ENCODE measurements at regions not wholly inside any gene's neighbourhood (a gene's known extent, or its start where the extent isn't known, plus 50 kb on each side); places are given as distances from the start of the nearest gene placed in this dataset.

GRCh38 chr12:11967376-11968047 is 103.2 kb upstream of the BCL2L14 start:
- Histone ChIP-seq H3K4me2 (ENCODE audit: low read length) (no peak overlapping the region), H3K27ac (ENCODE audit: low read depth, low read length, poor library complexity, severe bottlenecking) (no peak overlapping the region), H4K20me1 (ENCODE audit: insufficient read depth, low read length) (no peaks in the 10 kb centered on the region), H3K79me2 (ENCODE audit: insufficient read depth, low read depth, low read length) (no peaks in the 10 kb centered on the region), H3K36me3 (ENCODE audit: insufficient read depth, low read length) (no peaks in the 10 kb centered on the region), H3K4me1 (ENCODE audit: insufficient read depth, low read length, poor library complexity, severe bottlenecking) (no peaks in the 10 kb centered on the region), H3K4me3 (ENCODE audit: low read depth, low read length, poor library complexity, severe bottlenecking) (no peak overlapping the region), H2AFZ (ENCODE audit: low read length) (no peak overlapping the region), H3K9me2 (ENCODE audit: insufficient read depth, low read length) (no peaks in the 10 kb centered on the region), H3K9me3 (ENCODE audit: low read length) (no peaks in the 10 kb centered on the region)
- intact Hi-C loops (cut with micrococcal nuclease; ENCODE audit: unreplicated experiment): no loop called here
- no TSS peak for BruUV-seq (replicated peaks)
- TF ChIP-seq CTCF (conservative IDR thresholded peaks at IDR 0.05; ENCODE audit: low read length) (no peak), EZH2phosphoT487 (IDR thresholded peaks at IDR 0.05; ENCODE audit: borderline replicate concordance, low read depth, low read length) (no peak)
- ChIA-PET CTCF (ENCODE audit: unreplicated experiment) (no interaction called here), POLR2A (interaction anchor here (0.5 to 0.7 kb wide), 3 partner anchors 42 to 146 kb away, joined by 3 to 4 read pairs (median 3); no protein-coding TSS in a partner anchor)
- DNase-seq (ENCODE audit: low spot score): no peak

DNA sequence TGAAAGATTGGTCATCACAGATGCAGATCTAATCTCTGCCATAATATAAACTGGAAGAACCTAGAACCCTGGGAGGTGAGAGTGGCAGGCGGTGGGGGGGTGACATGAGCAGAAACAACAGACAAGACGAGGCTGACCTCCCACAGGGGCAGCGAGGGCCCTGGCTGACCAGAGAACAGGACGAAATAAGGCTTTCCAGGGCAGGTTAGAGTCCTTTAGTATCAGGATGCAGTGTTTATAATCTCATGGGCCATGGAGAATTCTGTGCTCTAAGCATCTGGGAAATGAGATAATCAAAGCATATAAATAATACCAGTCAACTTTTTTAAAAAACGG is 102.7 kb upstream of the BCL2L14 start:
- Histone ChIP-seq H3K9me3 (ENCODE audit: low read length) (no peaks in the 10 kb centered on the region), H3K4me3 (ENCODE audit: low read depth, low read length, poor library complexity, severe bottlenecking) (no peak overlapping the region), H3K9me2 (ENCODE audit: insufficient read depth, low read length) (no peaks in the 10 kb centered on the region), H4K20me1 (ENCODE audit: insufficient read depth, low read length) (no peaks in the 10 kb centered on the region), H3K36me3 (ENCODE audit: insufficient read depth, low read length) (no peaks in the 10 kb centered on the region), H3K79me2 (ENCODE audit: insufficient read depth, low read depth, low read length) (no peaks in the 10 kb centered on the region), H3K4me2 (ENCODE audit: low read length) (no peak overlapping the region), H3K27ac (ENCODE audit: low read depth, low read length, poor library complexity, severe bottlenecking) (no peak overlapping the region), H2AFZ (ENCODE audit: low read length) (no peak overlapping the region), H3K4me1 (ENCODE audit: insufficient read depth, low read length, poor library complexity, severe bottlenecking) (no peaks in the 10 kb centered on the region)
- CTCF ChIA-PET (ENCODE audit: unreplicated experiment): no interaction called here
- no peak for DNase-seq (ENCODE audit: low spot score)
- TF ChIP-seq CTCF (conservative IDR thresholded peaks at IDR 0.05; ENCODE audit: low read length) (no peak), EZH2phosphoT487 (IDR thresholded peaks at IDR 0.05; ENCODE audit: borderline replicate concordance, low read depth, low read length) (no peak)
- intact Hi-C loops (cut with micrococcal nuclease; ENCODE audit: unreplicated experiment): no loop called here
- POLR2A ChIA-PET: interaction anchor here (0.5 kb wide), 1 partner anchor 146 kb away, joined by 3 read pairs; no protein-coding TSS in a partner anchor
- BruUV-seq (replicated peaks): no TSS peak

DNA sequence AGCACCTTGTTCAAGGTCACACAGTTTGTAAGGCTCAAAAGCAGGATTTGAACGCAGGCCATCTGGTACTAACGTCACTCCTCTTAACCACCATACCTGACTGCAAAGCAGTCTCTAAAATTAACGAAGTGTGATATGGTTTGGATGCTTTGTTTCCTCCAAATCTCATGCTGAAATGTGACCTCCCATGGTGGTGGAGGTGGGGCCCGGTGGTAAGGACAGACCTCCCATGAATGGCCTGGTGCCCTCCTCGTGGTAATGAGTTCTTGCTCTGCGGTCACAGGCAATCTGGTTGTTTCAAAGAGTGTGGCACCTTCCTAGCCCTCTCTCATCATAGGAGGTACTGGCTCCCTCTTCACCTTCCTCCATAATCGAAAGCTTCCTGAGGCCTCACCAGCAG is 102.2 kb upstream of the BCL2L14 start:
- no peaks in the 10 kb centered on the region for H3K9me2 ChIP-seq (ENCODE audit: insufficient read depth, low read length)
- CTCF ChIA-PET (ENCODE audit: unreplicated experiment): no interaction called here
- intact Hi-C loops (cut with micrococcal nuclease; ENCODE audit: unreplicated experiment): no loop called here

More for the DNA sequence above, 102.2 kb upstream of the BCL2L14 start:
- no peaks in the 10 kb centered on the region for H3K4me1 ChIP-seq (ENCODE audit: insufficient read depth, low read length, poor library complexity, severe bottlenecking)
- no peak overlapping the region for H3K4me2 ChIP-seq (ENCODE audit: low read length)
- no peak for DNase-seq (ENCODE audit: low spot score)
- no peaks in the 10 kb centered on the region for H3K79me2 ChIP-seq (ENCODE audit: insufficient read depth, low read depth, low read length)
- H4K20me1 ChIP-seq (ENCODE audit: insufficient read depth, low read length): no peaks in the 10 kb centered on the region
- BruUV-seq (replicated peaks): no TSS peak
- H3K27ac ChIP-seq (ENCODE audit: low read depth, low read length, poor library complexity, severe bottlenecking): no peak overlapping the region
- H3K36me3 ChIP-seq (ENCODE audit: insufficient read depth, low read length): no peaks in the 10 kb centered on the region
- no peak overlapping the region for H3K4me3 ChIP-seq (ENCODE audit: low read depth, low read length, poor library complexity, severe bottlenecking)
- TF ChIP-seq CTCF (conservative IDR thresholded peaks at IDR 0.05; ENCODE audit: low read length) (no peak), EZH2phosphoT487 (IDR thresholded peaks at IDR 0.05; ENCODE audit: borderline replicate concordance, low read depth, low read length) (no peak)
- POLR2A ChIA-PET: interaction anchor here (0.6 kb wide), 2 partner anchors 249 to 1863 kb away, joined by 3 read pairs; no protein-coding TSS in a partner anchor
- no peaks in the 10 kb centered on the region for H3K9me3 ChIP-seq (ENCODE audit: low read length)
- H2AFZ ChIP-seq (ENCODE audit: low read length): no peak overlapping the region
